ENCODE measurements at regions not wholly inside any gene's neighbourhood (a gene's known extent, or its start where the extent isn't known, plus 50 kb on each side); places are given as distances from the start of the nearest gene placed in this dataset.

- no peak for TF ChIP-seq POLR2A (IDR thresholded peaks at IDR 0.05)
- no peak for TF ChIP-seq CTCF (IDR thresholded peaks at IDR 0.05)
- no peak for TF ChIP-seq POLR2AphosphoS5 (IDR thresholded peaks at IDR 0.05; ENCODE audit: insufficient read depth in 1 of 2, low read depth in 1 of 2)
Measured at GRCh38 chr3:166186003-166186402, 348.8 kb upstream of the BCHE start.

Data from vagina (tissue), 2 donors.